ELR (cell line): ENCODE measurements at regions not wholly inside any gene's neighbourhood (a gene's known extent, or its start where the extent isn't known, plus 50 kb on each side); places are given as distances from the start of the nearest gene placed in this dataset.
A peak's percentile ranks its signal among the peaks of the same experiment; 100 is the strongest.

Experiments used
- DNase-seq: peaks from one replicate; pipeline ENCODE4 v3.0.0-alpha.2; 2015; ENCODE audit warnings: low read depth

DNA sequence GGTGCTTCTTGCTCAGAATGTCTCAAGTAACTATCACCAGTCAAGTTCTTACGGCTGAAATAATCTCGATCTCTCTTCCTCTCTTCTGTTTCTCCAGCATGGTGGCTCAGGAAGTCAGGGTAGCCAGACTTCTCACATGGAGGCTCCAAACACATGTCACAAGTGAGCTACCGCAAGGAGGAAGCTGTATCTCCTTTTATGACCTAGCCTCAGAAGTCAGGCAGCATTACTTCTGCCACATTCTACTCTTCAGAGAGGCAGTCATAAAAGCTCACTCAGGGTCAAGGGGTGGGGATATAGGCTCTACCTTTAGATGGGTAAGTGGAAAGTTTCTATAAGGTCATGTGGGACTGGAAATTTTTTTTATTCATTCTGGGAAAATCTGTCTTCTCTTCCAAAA lies 86.6 kb upstream of the NEO1 start:
- DNase-seq = no peak

GRCh38 chr15:72964542-72964941 lies 87.7 kb upstream of the NEO1 start:
- no peak for DNase-seq

- no peak for DNase-seq
These were observed 88.1 kb upstream of the NEO1 start for GRCh38 chr15:72964135-72964534.

GRCh38 chr15:72962054-72962702 lies 90.1 kb upstream of the NEO1 start:
- no peak for DNase-seq

DNA sequence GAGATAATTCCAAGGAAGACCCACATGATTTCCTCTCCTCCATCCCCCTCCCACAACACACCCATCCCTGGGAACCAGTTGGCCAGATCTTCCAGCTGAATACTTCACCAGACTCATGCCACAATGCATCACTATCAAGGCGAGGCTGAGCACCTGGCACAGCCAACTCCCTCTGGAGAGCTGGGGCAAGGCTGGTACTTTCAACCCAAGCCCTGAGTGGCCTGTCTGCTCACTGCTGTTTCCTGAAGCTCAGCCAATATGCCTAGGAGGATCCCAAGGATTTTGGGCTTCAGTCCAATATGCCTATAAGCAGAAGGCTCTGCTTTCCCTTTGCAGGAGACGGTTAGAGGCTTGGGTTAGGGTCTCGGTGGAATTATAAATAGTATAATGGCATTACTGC lies 90.9 kb upstream of the NEO1 start:
- DNase-seq = no peak

DNA sequence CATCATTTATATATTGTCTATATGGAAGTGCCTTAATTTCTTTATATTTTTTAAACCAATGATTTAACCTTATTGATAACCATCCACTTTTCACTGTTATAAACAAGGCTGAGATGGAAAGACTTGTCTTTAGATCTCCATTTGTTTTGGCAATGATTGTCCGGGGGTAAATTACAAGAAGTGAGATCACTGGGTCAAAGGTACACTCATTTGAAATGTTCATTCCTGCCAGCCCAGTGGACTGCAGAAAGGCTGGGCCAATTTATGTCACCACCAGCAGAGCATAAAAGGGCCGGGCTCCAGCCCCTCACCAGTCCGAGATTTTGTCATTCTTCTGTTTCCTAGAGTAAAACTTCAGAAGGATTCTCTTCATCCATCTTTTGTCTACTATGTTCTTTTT lies 93.6 kb upstream of the NEO1 start:
- DNase-seq = no peak

GRCh38 chr15:72953306-72953705 lies 99.0 kb upstream of the NEO1 start:
- DNase-seq = no peak

DNA sequence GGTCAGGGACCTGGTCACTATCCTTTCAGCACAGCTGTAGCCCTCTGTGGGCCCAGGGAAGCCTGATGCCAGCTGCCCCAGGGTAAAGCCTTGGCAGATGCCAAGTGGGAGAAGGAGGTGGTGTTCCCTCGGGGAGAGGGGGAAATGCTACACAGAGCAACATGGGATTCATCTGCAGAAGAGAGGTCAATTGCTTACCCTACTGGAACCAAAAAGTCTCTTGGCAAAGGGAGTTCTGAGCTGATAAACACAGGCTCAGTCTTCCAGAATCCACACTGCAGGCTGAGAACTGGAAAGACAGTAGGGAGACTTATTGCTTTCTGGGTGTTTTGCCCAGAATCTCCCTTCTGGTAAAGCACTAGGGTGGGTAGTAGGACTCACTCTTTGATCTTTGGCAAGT lies 100.1 kb upstream of the NEO1 start:
- no peak for DNase-seq

GRCh38 chr15:72948662-72949061 lies 103.6 kb upstream of the NEO1 start:
- no peak for DNase-seq

DNA sequence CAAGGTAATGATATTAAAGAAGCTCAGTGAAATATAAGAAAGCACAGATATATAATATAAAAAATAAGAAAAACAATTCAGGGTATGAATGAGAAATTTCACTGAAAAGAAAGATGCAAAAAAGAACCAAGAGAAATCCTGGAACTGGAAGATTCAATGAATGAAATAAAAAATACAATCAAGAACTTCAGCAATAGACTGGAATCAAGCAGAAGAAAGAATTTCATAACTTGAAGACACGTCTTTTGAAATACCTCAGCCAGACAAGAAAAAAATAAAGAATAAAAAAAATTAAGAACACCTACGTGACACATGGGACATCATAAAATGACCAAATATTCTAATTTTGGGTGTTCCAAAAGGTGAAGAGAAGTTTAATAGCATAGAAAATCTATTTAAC lies 104.6 kb upstream of the NEO1 start:
- no peak for DNase-seq

DNA sequence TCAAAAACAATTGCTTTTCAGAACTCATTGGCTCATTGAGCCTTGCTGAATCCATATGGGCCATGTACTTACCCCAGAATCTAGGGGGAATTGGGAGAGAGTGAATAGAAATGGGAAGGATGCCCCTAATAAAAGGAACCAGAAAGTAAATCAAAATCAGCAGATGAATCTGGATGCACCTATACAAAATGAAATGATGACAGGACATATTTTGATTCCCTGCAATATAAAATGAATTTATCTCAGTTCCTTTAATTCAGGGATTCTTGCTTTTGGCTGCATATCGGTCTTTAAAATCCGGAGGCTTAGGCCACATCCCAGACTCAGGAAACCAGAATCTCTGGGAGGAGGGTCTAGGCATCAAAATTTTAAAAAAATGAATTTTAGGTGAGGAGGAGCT lies 107.7 kb upstream of the NEO1 start:
- DNase-seq = no peak

DNA sequence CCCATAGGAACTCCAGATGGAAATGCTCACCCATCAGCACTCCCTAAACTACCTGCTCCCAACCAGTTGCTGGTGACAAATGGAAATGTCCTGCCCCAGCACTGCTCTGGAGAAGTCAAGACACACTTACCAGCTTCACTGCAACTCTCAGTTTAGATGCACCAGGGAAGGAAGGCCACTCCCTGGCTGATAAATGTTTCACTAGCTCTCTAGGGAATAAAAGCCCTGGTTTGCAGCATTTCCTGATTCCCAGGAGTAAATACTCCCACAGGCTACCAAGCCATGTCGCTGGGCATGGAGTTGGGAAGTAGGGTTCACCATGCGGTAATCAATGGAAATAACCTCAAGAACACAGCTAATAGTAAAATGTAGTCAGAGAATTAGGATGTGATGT lies 112.0 kb upstream of the NEO1 start:
- DNase-seq = no peak

- DNase-seq = no peak
These were observed 112.6 kb upstream of the NEO1 start for GRCh38 chr15:72939514-72940228.

- DNase-seq = no peak
These were observed 115.3 kb upstream of the NEO1 start for GRCh38 chr15:72936691-72937679.

DNA sequence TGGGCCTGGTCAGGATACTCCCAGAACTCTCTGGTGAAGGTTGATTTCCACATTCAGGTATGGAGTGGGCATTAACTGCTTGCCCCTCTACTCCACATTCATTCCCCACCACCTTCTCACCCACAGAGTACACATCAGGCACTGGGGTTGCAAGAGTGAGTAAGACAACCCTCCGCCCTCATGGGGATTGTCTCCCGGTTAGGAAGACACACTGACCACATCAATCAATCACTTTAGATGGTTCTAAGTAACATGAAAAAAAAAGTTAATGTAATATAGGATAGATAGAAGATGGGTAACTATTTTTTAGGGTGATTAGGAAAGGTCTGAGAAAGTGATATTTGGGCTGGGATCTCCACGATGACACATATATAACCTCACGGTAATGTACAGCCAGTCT lies 116.0 kb upstream of the NEO1 start:
- no peak for DNase-seq

DNA sequence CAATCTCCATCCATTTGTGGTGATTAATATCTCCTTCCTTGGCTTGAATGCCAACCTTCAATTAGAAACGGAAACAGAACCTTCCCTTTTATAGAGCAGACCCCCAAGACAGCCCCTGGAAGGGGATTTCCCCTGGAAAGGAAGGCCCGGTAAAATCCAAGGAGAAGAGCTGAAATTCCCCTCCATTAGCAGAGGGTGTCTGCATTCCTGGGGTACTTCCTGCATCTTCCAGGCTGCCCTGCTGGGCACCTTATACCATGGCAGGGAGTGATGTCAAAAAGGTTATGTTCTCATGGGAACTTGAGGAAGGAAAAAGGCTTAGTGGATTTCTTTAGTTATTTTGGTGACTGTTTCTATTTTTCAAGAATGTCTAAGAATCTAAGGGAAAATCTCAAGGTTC lies 116.7 kb upstream of the NEO1 start:
- no peak for DNase-seq

- no peak for DNase-seq
These were observed 117.3 kb upstream of the NEO1 start for GRCh38 chr15:72934921-72935320.

DNA sequence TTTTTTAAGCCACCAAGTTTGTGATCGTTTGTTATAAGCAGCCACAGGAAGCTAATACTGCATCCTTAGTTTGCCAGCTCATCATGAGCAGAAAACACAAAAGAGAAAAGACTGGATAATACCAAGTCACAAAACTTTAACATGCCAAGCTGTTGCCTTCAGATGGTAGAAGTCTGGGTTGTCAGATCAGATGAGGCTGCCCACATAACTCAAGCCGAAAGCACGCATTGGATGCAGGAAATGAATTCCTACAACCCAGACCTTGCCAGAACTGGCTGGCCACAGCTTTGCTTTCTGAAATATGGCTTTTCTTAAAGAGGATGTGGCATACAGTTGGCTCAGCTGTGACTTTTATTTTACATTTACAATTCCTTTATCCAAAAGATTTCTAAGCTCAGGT lies 118.3 kb upstream of the NEO1 start:
- DNase-seq = no peak

- DNase-seq = no peak
These were observed 119.8 kb upstream of the NEO1 start for GRCh38 chr15:72932472-72932871.

GRCh38 chr15:72927451-72927850 lies 124.8 kb upstream of the NEO1 start:
- no peak for DNase-seq

- no peak for DNase-seq
These were observed 126.6 kb upstream of the NEO1 start for GRCh38 chr15:72925661-72926060.

DNA sequence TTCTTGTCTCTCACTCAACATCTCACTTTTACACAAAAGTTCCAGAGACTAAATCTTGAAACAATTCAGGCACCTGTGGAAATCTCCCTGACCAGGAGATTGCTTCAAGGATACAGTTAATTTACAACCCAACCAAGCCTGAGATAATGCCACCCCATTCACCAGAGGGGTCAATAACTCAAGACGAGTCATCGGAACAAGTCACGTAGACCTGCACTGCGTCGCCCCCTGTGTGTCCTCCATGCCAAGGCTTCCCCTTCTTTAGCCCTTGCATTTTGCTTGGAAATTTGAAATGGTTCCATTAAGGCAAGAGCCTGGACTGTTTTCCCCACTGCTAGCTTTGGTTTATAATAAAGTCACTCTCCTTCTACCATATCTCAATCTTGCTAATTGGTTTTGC lies 129.0 kb upstream of the NEO1 start:
- peak; percentile 6 for DNase-seq

DNA sequence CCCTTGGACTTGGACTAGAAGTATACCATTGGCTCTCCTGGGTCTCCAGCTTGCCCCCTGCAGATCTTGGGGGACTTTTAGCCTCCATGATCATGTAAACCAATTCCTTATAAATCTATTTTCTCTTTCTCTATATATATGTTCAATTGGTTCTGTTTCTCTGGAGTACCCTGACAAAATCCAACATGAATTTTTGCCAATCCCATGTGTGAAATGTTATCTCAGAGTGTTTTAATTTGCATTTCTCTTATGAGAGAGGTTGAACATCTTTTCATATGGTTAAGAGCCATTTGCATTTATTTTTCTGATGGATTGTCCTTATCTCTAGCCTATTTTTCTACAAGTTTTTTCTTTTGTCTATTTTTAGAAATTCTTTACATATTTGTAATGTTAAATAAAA lies 131.7 kb upstream of the NEO1 start:
- DNase-seq = no peak
